Smooth muscle cell (in vitro differentiated cells): ENCODE measurements at regions not wholly inside any gene's neighbourhood (a gene's known extent, or its start where the extent isn't known, plus 50 kb on each side); places are given as distances from the start of the nearest gene placed in this dataset.

Source experiments
- DNase-seq: peaks from one replicate; lab custom pipeline; 2025; ENCODE audit not compliant: unreplicated experiment; lab: John Stamatoyannopoulos, UW
- H2AFZ ChIP-seq: fragments of 200-600 bp; sonication (generic); 2 replicates; pipeline ENCODE4 v1.6.0; 2016; ENCODE audit warnings: antibody characterized with exemption, low read depth, mild to moderate bottlenecking
- H3F3A ChIP-seq: fragments of 200-600 bp; sonication (generic); 2 replicates; pipeline ENCODE4 v1.6.0; 2017; ENCODE audit warnings: antibody characterized with exemption, low read depth
- H3K27ac ChIP-seq: fragments of 200-600 bp; sonication (generic); 2 replicates; pipeline ENCODE4 v1.5.1; 2016; ENCODE audit warnings: low read depth, mild to moderate bottlenecking
- H3K27me3 ChIP-seq: fragments of 200-600 bp; sonication (generic); 2 replicates; pipeline ENCODE4 v1.6.1; 2016; ENCODE audit warnings: low read depth, mild to moderate bottlenecking
- H3K36me3 ChIP-seq: fragments of 200-600 bp; sonication (generic); 2 replicates; pipeline ENCODE4 v1.5.1; 2016; ENCODE audit warnings: low read depth
- H3K4me1 ChIP-seq: fragments of 200-600 bp; sonication (generic); 2 replicates; pipeline ENCODE4 v1.5.1; 2016; ENCODE audit warnings: low read depth
- H3K4me2 ChIP-seq: fragments of 200-600 bp; sonication (generic); 2 replicates; pipeline ENCODE4 v1.6.0; 2016; ENCODE audit warnings: mild to moderate bottlenecking
- H3K4me3 ChIP-seq: fragments of 200-600 bp; sonication (generic); 2 replicates; pipeline ENCODE4 v1.5.1; 2016; ENCODE audit warnings: mild to moderate bottlenecking
- H3K79me2 ChIP-seq: fragments of 200-600 bp; sonication (generic); 2 replicates; pipeline ENCODE4 v1.6.0; 2016; ENCODE audit warnings: low read depth, mild to moderate bottlenecking
- H3K9ac ChIP-seq: fragments of 200-600 bp; sonication (generic); 2 replicates; pipeline ENCODE4 v1.6.0; 2016; ENCODE audit warnings: low read depth
- H3K9me3 ChIP-seq: fragments of 200-600 bp; sonication (generic); replicated peaks from 2 replicates; pipeline ENCODE4 v1.5.1; 2016; ENCODE audit warnings: low read depth
- H4K20me1 ChIP-seq: fragments of 200-600 bp; sonication (generic); 2 replicates; pipeline ENCODE4 v1.6.0; 2016; ENCODE audit warnings: low read depth
- WGBS: methylation state at CpG from one replicate; pipeline ENCODE4 v1.1.7; 2016; ENCODE audit warnings: low lambda C conversion rate; 5-methylcytosine and 5-hydroxymethylcytosine counted together
- TF ChIP-seq, protein P1 (sequence below): fragments of 200-600 bp; sonication (generic); IDR thresholded peaks from 2 replicates; pipeline ENCODE4 v1.5.1; 2017; ENCODE audit warnings: borderline replicate concordance, mild to moderate bottlenecking, antibody characterized with exemption; ENCODE audit not compliant: insufficient read depth, poor library complexity, severe bottlenecking

DNA sequence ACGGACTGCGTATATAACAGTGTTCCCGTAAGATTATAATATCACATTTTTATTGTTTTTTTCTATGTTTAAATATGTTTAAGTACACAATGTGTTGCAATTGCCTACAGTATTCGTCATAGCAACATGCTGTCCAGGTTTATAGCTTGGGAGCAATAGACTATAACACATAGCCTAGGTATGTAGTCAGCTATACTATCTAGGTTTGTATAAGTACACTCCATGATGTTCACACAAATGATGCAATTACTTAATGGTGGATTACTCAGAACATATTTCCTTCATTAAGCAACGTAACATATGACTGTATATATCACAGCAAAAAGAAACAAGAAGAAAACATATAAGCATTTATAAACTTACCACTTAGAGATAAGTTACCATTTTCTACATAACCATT lies 160.0 kb downstream of the CBLN1 start:
- Histone ChIP-seq H2AFZ (no peak overlapping the region), H3K36me3 (no peaks in the 10 kb centered on the region), H3F3A (no peaks in the 10 kb centered on the region), H4K20me1 (no peaks in the 10 kb centered on the region), H3K4me2 (no peak overlapping the region), H3K79me2 (no peaks in the 10 kb centered on the region), H3K4me3 (no peak overlapping the region), H3K27me3 (peaks cover 4% of the 10 kb centered on the region), H3K9ac (no peak overlapping the region), H3K9me3 (no peaks in the 10 kb centered on the region), H3K27ac (no peak overlapping the region), H3K4me1 (no peaks in the 10 kb centered on the region)
- DNase-seq: no peak
- WGBS: 87% methylated on average over 5 of the region's 5 CpGs
- TF ChIP-seq, protein P1, sequence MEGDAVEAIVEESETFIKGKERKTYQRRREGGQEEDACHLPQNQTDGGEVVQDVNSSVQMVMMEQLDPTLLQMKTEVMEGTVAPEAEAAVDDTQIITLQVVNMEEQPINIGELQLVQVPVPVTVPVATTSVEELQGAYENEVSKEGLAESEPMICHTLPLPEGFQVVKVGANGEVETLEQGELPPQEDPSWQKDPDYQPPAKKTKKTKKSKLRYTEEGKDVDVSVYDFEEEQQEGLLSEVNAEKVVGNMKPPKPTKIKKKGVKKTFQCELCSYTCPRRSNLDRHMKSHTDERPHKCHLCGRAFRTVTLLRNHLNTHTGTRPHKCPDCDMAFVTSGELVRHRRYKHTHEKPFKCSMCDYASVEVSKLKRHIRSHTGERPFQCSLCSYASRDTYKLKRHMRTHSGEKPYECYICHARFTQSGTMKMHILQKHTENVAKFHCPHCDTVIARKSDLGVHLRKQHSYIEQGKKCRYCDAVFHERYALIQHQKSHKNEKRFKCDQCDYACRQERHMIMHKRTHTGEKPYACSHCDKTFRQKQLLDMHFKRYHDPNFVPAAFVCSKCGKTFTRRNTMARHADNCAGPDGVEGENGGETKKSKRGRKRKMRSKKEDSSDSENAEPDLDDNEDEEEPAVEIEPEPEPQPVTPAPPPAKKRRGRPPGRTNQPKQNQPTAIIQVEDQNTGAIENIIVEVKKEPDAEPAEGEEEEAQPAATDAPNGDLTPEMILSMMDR: no peak

DNA sequence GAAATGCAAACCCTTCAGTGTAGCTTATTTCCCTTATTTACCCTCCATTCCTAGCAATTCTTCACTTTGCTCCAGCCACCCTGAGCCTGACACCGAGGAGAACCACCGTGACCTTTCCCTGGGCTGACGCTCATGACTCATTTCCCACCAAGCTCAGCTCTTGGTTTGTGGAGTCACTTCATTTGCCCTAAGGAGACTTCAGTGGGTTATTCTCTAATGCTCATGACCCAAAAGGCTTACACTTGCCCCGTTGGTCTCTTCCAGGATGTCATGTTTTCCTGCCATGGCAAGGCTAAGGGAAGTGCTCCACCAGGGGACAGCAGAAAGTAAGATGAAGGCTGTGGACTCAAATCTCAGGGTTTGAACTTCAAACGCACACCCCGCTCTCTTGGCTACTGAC lies 161.0 kb downstream of the CBLN1 start:
- Histone ChIP-seq H4K20me1 (no peaks in the 10 kb centered on the region), H3K27me3 (peaks cover 4% of the 10 kb centered on the region), H3K4me1 (no peaks in the 10 kb centered on the region), H3K4me3 (no peak overlapping the region), H3K79me2 (no peaks in the 10 kb centered on the region), H3K36me3 (no peaks in the 10 kb centered on the region), H3F3A (no peaks in the 10 kb centered on the region), H3K9ac (no peak overlapping the region), H3K9me3 (no peaks in the 10 kb centered on the region), H2AFZ (no peak overlapping the region), H3K4me2 (no peak overlapping the region), H3K27ac (no peak overlapping the region)
- TF ChIP-seq, protein P1: no peak
- no peak for DNase-seq
- 76% methylated on average over 6 of the region's 6 CpGs for WGBS

- H3K36me3 ChIP-seq: no peaks in the 10 kb centered on the region
- TF ChIP-seq, protein P1: no peak
- H3K4me3 ChIP-seq: no peak overlapping the region
- no peaks in the 10 kb centered on the region for H3K79me2 ChIP-seq
- H2AFZ ChIP-seq: no peak overlapping the region
- H3K4me1 ChIP-seq: no peaks in the 10 kb centered on the region
- no peaks in the 10 kb centered on the region for H3K27me3 ChIP-seq
- no peaks in the 10 kb centered on the region for H4K20me1 ChIP-seq
- 72% methylated on average over 7 of the region's 7 CpGs for WGBS
- H3K9ac ChIP-seq: no peak overlapping the region
- no peak overlapping the region for H3K27ac ChIP-seq
- no peaks in the 10 kb centered on the region for H3K9me3 ChIP-seq
- H3F3A ChIP-seq: no peaks in the 10 kb centered on the region
- no peak for DNase-seq
- no peak overlapping the region for H3K4me2 ChIP-seq
These were observed 164.8 kb downstream of the CBLN1 start for GRCh38 chr16:49116873-49117272.

DNA sequence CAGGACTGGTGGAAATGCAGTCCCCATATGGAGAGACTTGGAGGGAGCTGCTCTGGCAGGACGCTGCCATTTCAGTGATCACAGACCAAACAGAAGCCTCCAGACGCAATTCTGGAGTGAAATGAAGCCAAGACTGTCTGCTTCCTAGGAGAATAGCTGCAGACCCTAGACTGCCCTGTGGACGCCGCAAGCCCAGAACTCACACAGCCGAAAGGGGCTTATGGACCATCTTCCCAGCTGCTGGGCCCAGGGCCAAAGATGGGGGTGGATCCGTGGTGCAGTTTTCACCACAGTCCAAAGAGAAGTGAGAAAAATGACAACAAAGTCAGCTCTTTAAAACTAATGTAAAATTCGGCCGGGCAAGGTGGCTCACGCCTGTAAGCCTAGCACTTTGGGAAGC lies 165.7 kb downstream of the CBLN1 start:
- Histone ChIP-seq H3F3A (no peaks in the 10 kb centered on the region), H2AFZ (no peak overlapping the region), H4K20me1 (no peaks in the 10 kb centered on the region), H3K79me2 (no peaks in the 10 kb centered on the region), H3K9ac (no peak overlapping the region), H3K27me3 (no peaks in the 10 kb centered on the region), H3K36me3 (no peaks in the 10 kb centered on the region), H3K4me3 (no peak overlapping the region), H3K4me2 (no peak overlapping the region), H3K27ac (no peak overlapping the region), H3K4me1 (no peaks in the 10 kb centered on the region), H3K9me3 (no peaks in the 10 kb centered on the region)
- WGBS: 88% methylated on average over 9 of the region's 9 CpGs
- TF ChIP-seq, protein P1: no peak
- DNase-seq: no peak
